Loucy (cell line): ENCODE measurements at regions not wholly inside any gene's neighbourhood (a gene's known extent, or its start where the extent isn't known, plus 50 kb on each side); places are given as distances from the start of the nearest gene placed in this dataset.

Experiments
- H2AFZ ChIP-seq: fragments of 200-600 bp; sonication (generic); 2 replicates; pipeline ENCODE4 v1.6.0; 2016; ENCODE audit warnings: antibody characterized with exemption, mild to moderate bottlenecking, low read length, moderate library complexity
- H3F3A ChIP-seq: fragments of 200-600 bp; 2 replicates; pipeline ENCODE4 v1.6.0; 2016; ENCODE audit warnings: antibody characterized with exemption, low read depth, mild to moderate bottlenecking
- H3K27me3 ChIP-seq: fragments of 200-600 bp; sonication (generic); 2 replicates; pipeline ENCODE4 v1.6.1; 2014; ENCODE audit warnings: low read length, mild to moderate bottlenecking; ENCODE audit not compliant: insufficient read depth, poor library complexity, severe bottlenecking
- H3K36me3 ChIP-seq: fragments of 200-600 bp; sonication (generic); 2 replicates; pipeline ENCODE4 v1.6.1; 2016; ENCODE audit warnings: low read length; ENCODE audit not compliant: insufficient read depth
- H3K4me1 ChIP-seq: fragments of 200-600 bp; sonication (generic); 2 replicates; pipeline ENCODE4 v1.5.1; 2014; ENCODE audit warnings: low read length, mild to moderate bottlenecking; ENCODE audit not compliant: insufficient read depth, poor library complexity, severe bottlenecking
- H3K4me2 ChIP-seq: fragments of 200-600 bp; sonication (generic); 2 replicates; pipeline ENCODE4 v1.6.0; 2014; ENCODE audit warnings: antibody characterized with exemption, low read length, low read depth, mild to moderate bottlenecking; ENCODE audit not compliant: poor library complexity, severe bottlenecking
- H3K4me3 ChIP-seq: fragments of 200-600 bp; sonication (generic); 2 replicates; pipeline ENCODE4 v1.5.1; 2014; ENCODE audit warnings: low read length, mild to moderate bottlenecking, mixed read lengths; ENCODE audit not compliant: poor library complexity, severe bottlenecking
- H3K79me2 ChIP-seq: fragments of 200-600 bp; sonication (generic); 2 replicates; pipeline ENCODE4 v1.6.1; 2014; ENCODE audit warnings: low read length; ENCODE audit not compliant: insufficient read depth
- H3K9ac ChIP-seq: fragments of 200-600 bp; sonication (generic); 2 replicates; pipeline ENCODE4 v1.6.0; 2014; ENCODE audit warnings: mild to moderate bottlenecking, low read depth, low read length, moderate library complexity; ENCODE audit not compliant: poor library complexity, severe bottlenecking
- H3K9me2 ChIP-seq: fragments of 200-600 bp; sonication (generic); replicated peaks from 2 replicates; pipeline ENCODE4 v1.6.1; 2016; ENCODE audit warnings: low read depth, low read length, mixed read lengths
- H3K9me3 ChIP-seq: fragments of 200-600 bp; sonication (generic); 2 replicates; pipeline ENCODE4 v1.6.1; 2014; ENCODE audit warnings: mild to moderate bottlenecking, antibody characterized with exemption, low read length, low read depth; ENCODE audit not compliant: insufficient read depth
- H4K20me1 ChIP-seq: fragments of 200-600 bp; sonication (generic); 2 replicates; pipeline ENCODE4 v1.6.0; 2014; ENCODE audit warnings: antibody characterized with exemption, low read length, mild to moderate bottlenecking; ENCODE audit not compliant: insufficient read depth, poor library complexity, severe bottlenecking
- EZH2phosphoT487 ChIP-seq: fragments of 200-600 bp; IDR thresholded peaks from 2 replicates; pipeline ENCODE4 v1.6.1; 2018; ENCODE audit warnings: antibody characterized with exemption, mild to moderate bottlenecking, moderate library complexity, borderline replicate concordance
- TF ChIP-seq, protein P1 (sequence below): fragments of 200-600 bp; sonication (generic); conservative IDR thresholded peaks from 2 replicates; pipeline ENCODE4 v1.5.1; 2014; ENCODE audit warnings: mild to moderate bottlenecking, antibody characterized with exemption, low read length

GRCh38 chr4:54586320-54586955 lies 71.3 kb upstream of the KIT start:
- H3K79me2 ChIP-seq: no peaks in the 10 kb centered on the region

GRCh38 chr4:54587107-54587891 lies 70.5 kb upstream of the KIT start:
- Histone ChIP-seq H3K4me2 (no peak overlapping the region), H3K9me2 (no peaks in the 10 kb centered on the region), H3K9me3 (no peaks in the 10 kb centered on the region), H2AFZ (no peak overlapping the region), H3K27me3 (no peaks in the 10 kb centered on the region), H3K4me1 (no peaks in the 10 kb centered on the region), H3K36me3 (no peaks in the 10 kb centered on the region), H3K9ac (no peak overlapping the region), H3K79me2 (no peaks in the 10 kb centered on the region), H3K4me3 (no peak overlapping the region), H3F3A (no peaks in the 10 kb centered on the region), H4K20me1 (no peaks in the 10 kb centered on the region)
- no peak for TF ChIP-seq EZH2phosphoT487
- TF ChIP-seq, protein P1, sequence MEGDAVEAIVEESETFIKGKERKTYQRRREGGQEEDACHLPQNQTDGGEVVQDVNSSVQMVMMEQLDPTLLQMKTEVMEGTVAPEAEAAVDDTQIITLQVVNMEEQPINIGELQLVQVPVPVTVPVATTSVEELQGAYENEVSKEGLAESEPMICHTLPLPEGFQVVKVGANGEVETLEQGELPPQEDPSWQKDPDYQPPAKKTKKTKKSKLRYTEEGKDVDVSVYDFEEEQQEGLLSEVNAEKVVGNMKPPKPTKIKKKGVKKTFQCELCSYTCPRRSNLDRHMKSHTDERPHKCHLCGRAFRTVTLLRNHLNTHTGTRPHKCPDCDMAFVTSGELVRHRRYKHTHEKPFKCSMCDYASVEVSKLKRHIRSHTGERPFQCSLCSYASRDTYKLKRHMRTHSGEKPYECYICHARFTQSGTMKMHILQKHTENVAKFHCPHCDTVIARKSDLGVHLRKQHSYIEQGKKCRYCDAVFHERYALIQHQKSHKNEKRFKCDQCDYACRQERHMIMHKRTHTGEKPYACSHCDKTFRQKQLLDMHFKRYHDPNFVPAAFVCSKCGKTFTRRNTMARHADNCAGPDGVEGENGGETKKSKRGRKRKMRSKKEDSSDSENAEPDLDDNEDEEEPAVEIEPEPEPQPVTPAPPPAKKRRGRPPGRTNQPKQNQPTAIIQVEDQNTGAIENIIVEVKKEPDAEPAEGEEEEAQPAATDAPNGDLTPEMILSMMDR: no peak

More at GRCh38 chr4:54586320-54586955, 71.3 kb upstream of the KIT start:
- Histone ChIP-seq H3K27me3 (no peaks in the 10 kb centered on the region), H3K4me1 (no peaks in the 10 kb centered on the region), H3K4me3 (no peak overlapping the region), H3K9ac (no peak overlapping the region), H4K20me1 (no peaks in the 10 kb centered on the region), H3K9me2 (no peaks in the 10 kb centered on the region), H2AFZ (no peak overlapping the region), H3K36me3 (no peaks in the 10 kb centered on the region), H3F3A (no peaks in the 10 kb centered on the region), H3K4me2 (no peak overlapping the region), H3K9me3 (no peaks in the 10 kb centered on the region)
- no peak for TF ChIP-seq EZH2phosphoT487
- TF ChIP-seq, protein P1: no peak

GRCh38 chr4:54588404-54588803 lies 69.4 kb upstream of the KIT start:
- no peaks in the 10 kb centered on the region for H4K20me1 ChIP-seq
- H3K79me2 ChIP-seq: no peaks in the 10 kb centered on the region
- H3K9ac ChIP-seq: no peak overlapping the region
- H3K9me3 ChIP-seq: no peaks in the 10 kb centered on the region
- H3K36me3 ChIP-seq: no peaks in the 10 kb centered on the region
- H3K4me3 ChIP-seq: no peak overlapping the region
- H3K4me1 ChIP-seq: no peaks in the 10 kb centered on the region
- no peak overlapping the region for H2AFZ ChIP-seq
- H3F3A ChIP-seq: no peaks in the 10 kb centered on the region
- H3K4me2 ChIP-seq: no peak overlapping the region
- H3K27me3 ChIP-seq: no peaks in the 10 kb centered on the region
- TF ChIP-seq EZH2phosphoT487: no peak
- TF ChIP-seq, protein P1: no peak
- no peaks in the 10 kb centered on the region for H3K9me2 ChIP-seq
